ENCODE measurements at regions not wholly inside any gene's neighbourhood (a gene's known extent, or its start where the extent isn't known, plus 50 kb on each side); places are given as distances from the start of the nearest gene placed in this dataset.
"Not testable (repeated sequence)": the region's sequence is repeated elsewhere in the genome, so short reads cannot be mapped to it uniquely, and the experiment has no call there.

GRCh38 chr2:226116346-226116745 is 683.3 kb downstream of the IRS1 start:
- no peak for DNase-seq

GRCh38 chr2:226115832-226116200 is 683.8 kb downstream of the IRS1 start:
- no peak for DNase-seq

- DNase-seq = no peak
Measured at GRCh38 chr2:226115102-226115831, 684.4 kb downstream of the IRS1 start.

DNA sequence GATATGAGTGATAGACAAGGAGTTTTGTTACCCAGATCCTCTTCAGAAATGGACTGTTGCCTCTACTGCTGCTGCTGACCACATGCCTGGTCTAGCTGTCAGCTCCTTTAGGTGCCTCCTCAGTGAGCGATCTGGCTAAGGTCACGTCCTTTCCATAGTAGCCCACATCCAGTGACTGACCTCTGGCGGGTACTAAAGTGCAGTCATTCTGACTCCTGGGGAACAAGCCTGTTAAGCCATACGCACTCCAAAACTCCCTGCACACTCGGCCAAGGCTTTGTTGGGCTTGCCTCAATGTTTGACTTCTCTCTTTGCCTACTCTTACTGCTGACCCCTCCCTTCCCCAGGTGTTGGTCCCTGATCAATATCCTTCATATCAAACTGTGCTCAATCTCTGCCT is 685.2 kb downstream of the IRS1 start:
- no peak for DNase-seq

GRCh38 chr2:226098861-226099745 is 699.6 kb downstream of the NYAP2 start:
- no peak for DNase-seq

DNA sequence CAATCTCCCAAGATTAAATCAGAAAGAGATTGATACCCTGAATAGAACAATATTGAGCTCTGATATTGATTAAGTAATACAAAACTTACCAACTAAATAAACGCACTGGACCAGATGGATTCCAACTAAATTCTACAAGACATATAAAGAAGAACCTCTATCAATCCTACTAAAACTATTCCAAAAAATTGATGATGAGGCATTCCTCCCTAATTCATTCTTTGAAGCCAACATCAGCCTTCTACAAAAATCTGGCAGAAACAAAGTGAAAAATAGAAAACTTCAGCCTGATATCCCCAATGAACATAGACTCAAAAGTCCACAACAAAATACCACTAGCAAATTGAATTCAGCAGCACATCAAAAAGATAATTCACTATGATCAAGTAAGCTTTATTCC is 695.5 kb downstream of the NYAP2 start:
- no peak for DNase-seq

- DNase-seq = no peak
Measured at GRCh38 chr2:226093364-226093763, 693.9 kb downstream of the NYAP2 start.

GRCh38 chr2:226088366-226088674 is 688.8 kb downstream of the NYAP2 start:
- DNase-seq = no peak

GRCh38 chr2:226087505-226088365 is 688.2 kb downstream of the NYAP2 start:
- no peak for DNase-seq

DNA sequence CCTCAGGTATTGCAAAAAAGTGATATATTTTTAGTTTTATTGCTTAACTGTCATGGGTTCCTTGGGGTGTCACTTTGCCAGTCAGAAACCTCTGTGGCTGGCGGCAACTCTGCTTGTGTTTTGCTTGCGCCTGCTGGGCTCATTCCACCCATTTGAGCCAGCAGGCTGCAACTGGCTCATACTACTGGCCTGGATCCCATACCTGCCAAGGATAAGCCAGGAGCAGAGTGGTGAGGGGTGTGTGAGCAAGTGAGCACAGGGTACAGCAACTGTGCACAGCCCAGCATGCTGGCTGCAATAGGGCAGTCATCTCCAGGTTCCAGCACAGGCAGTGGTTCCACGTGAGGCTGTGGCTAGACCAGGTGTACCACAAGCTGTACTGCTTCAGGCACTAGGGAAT is 687.5 kb downstream of the NYAP2 start:
- DNase-seq = no peak

DNA sequence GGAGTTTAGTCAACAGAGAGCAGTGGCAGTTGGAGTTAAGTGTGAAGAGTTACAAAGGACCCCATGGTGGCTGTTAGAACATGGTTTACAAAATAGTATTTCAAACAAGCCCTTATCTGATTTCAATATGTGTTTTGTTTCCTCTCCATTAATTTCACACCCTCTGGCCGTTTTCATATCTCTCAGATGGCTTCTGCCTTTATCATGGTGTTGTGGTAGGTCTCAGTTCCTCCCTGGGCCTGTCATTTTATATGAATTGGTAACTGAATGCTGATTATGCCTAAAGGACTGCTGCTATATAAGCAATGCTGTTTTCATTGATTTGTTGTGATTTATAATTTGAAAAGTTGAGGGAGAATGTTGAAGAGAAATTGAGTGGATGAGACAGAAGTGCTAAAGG is 686.7 kb downstream of the NYAP2 start:
- DNase-seq = no peak

DNA sequence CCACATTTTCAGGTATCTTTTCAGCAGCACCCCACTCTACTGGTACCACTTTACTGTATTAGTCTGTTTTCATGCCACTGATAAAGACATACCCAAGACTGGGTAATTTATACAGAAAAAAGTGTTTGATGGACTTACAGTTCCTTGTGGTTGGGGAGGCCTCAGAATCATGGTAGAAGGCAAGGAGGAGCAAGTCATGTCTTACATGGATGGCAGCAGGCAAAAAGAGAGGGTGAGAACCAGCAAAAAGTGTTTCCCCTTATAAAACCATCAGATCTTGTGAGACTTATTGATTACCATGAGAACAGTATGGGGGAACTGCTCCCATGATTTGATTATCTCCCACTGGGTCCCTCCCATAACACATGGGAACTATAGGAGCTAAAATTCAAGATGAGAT is 685.9 kb downstream of the NYAP2 start:
- DNase-seq = not testable (repeated sequence)

DNA sequence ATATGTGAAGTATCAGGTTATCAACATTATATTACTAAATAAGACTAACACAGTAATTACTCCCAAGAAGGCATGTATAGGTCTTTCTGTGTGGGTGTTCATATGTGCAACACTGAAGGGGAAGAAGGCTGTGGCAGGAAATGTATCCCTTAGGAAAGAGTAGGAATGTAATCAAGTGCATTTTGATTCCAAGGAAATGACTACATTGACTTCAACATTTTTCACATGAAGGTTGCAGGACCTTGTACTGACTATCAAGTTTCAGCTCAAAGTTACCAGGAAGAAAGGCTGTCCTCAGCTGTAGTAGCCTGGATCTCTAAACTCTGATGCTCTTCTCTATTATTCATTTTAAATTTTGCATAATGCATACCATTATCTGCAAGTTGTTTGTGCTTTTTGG is 680.8 kb downstream of the NYAP2 start:
- DNase-seq = no peak

- no peak for DNase-seq
Measured at GRCh38 chr2:226079671-226080181, 680.2 kb downstream of the NYAP2 start.

GRCh38 chr2:226079196-226079595 is 679.7 kb downstream of the NYAP2 start:
- no peak for DNase-seq

GRCh38 chr2:226078666-226079065 is 679.2 kb downstream of the NYAP2 start:
- DNase-seq = no peak

DNA sequence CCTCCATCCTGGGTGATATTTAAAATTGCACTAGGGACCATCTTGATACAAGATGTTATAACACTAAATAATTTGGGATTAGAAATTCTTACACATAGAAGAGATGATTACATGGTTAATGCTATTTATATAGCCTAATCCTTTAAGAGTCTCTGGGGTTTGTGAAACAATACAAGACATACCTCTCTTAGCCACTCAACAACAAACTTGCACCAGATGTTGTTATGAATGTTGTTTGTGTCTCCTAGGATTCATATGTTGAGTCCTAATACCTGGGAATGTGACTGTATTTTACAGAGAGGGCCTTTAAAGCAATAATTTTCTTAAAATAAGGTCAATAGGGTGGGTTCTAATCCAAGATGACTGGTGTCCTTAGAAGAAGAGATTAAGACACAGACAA is 678.3 kb downstream of the NYAP2 start:
- DNase-seq = no peak

DNA sequence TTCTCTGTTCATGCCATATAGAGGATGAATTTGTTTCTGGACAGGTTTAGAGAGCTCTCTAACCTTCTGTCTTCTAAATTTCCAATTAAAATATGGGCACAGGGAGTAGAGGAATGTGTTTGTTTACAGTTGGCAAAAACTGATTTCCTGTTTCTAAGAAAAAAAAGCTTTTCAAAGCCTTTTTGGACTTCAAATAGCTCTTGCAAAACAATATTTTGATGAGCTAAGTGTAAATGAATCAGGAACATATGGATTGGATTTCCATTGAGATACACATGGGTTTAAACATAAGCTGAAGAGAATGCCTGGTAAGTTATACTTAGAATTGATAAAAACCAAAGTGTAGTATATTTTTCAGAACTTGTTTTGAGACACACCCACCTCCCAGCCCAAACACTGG is 677.5 kb downstream of the NYAP2 start:
- DNase-seq = no peak

DNA sequence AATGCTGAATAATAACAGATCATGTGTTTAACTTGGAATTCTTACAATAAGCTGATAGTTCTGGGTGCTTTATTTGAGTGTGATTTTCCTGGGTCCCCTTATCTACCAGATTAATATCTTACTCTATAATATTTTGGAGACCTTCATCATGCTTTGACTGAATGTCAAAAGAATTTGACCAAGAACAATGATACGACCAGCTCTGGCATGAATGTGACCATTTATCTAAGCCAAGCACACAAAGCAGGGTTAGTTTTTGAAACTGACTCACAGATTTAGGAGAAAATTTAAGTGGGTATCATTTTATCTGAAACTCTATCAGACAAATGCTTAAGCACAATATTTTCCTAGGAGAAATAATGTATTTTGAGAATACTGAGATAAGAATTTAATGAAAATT is 677.0 kb downstream of the NYAP2 start:
- no peak for DNase-seq

GRCh38 chr2:226074391-226074790 is 674.9 kb downstream of the NYAP2 start:
- no peak for DNase-seq

DNA sequence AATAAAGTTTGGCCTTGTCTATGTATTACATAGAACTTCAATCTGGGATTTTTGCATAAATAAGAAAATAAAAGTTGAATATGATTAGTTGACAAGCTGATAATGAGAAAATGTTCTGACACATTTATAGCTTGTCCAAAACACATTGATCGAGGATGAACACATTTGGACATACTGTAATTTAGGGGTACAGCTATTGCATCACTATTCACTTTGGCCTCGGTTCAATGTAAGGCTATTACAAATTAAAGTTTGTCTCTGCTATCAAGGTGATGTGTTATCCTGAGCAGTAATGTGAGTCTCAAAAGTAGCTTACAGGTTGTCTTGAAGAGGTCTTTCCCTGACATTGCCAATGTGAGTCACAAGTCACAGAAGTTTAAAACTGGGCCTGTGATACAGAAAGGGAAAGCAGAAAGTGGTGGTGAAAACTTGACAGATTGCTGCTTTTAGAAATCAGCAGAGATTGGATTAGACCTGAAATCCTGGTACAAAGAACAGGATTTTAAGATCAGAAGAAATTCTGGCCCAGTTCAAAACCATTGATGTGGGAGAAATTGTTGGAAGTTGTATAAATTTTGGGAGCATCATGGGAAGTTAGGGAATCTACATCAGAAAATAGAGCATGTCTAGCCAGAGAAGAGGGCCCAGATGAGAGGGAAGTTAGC is 674.1 kb downstream of the NYAP2 start:
- DNase-seq = no peak

- DNase-seq = no peak
Measured at GRCh38 chr2:226066873-226067272, 667.4 kb downstream of the NYAP2 start.

- no peak for DNase-seq
Measured at GRCh38 chr2:226066391-226066790, 666.9 kb downstream of the NYAP2 start.

Measured in SHP77 (cell line).